ENCODE measurements at regions not wholly inside any gene's neighbourhood (a gene's known extent, or its start where the extent isn't known, plus 50 kb on each side); places are given as distances from the start of the nearest gene placed in this dataset.

DNA sequence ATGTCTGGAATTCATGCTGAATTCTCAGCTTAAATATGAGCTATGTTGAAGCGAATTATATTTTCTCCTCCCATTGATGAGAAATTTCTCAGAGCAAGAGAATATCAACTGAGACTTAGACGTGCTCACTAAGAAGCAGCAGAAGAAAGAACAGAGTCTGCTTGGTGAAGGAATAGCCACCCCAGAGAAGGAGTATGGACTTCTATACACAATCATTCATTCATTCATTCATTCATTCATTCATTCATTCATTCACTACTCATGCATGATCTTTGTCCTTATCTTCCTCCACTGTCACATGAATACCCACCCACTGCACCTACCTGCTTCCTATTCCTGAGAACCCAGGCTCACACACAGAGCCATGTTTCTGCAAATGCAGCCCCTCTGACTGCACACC is 206.6 kb downstream of the DEPDC1B start:
- H2AK9ac ChIP-seq (replicated peaks; ENCODE audit: low read depth, low read length, poor library complexity): no peak overlapping the region
- no peak overlapping the region for H4K8ac ChIP-seq (ENCODE audit: low read depth in 2 of 2, low read length in 2 of 2)
- intact Hi-C loops (cut with micrococcal nuclease): no loop called here
- no peak overlapping the region for H3K27ac ChIP-seq (ENCODE audit: insufficient read depth, low read length)
- no peaks in the 10 kb centered on the region for H3K36me3 ChIP-seq (ENCODE audit: control insufficient read depth, insufficient read depth, low read length)
- H3K4me1 ChIP-seq (ENCODE audit: control insufficient read depth, insufficient read depth, low read length): no peaks in the 10 kb centered on the region
- no peak overlapping the region for H2BK20ac ChIP-seq (ENCODE audit: low read depth, low read length)
- no peak overlapping the region for H2BK5ac ChIP-seq (ENCODE audit: low read depth, low read length, poor library complexity, severe bottlenecking)
- H3K23ac ChIP-seq (ENCODE audit: low read depth, low read length): no peak overlapping the region
- no peak overlapping the region for H2BK120ac ChIP-seq (ENCODE audit: low read depth, low read length)
- H2AK5ac ChIP-seq (ENCODE audit: low read depth, low read length): no peak overlapping the region
- in situ Hi-C loops (cut with MboI; ENCODE audit: low sequenced_read_pairs): no loop called here
- H3K14ac ChIP-seq (replicated peaks; ENCODE audit: low read depth, low read length): no peak overlapping the region
- no TSS peak for BruUV-seq (replicated peaks)
- WGBS, 2 experiments (ENCODE audit: extremely low coverage in 2 of 2, insufficient read length in 1 of 2): no CpG with 5 or more reads among the region's 2 CpGs
- H3K18ac ChIP-seq (ENCODE audit: low read depth, low read length): no peak overlapping the region
- no peaks in the 10 kb centered on the region for H4K20me1 ChIP-seq (ENCODE audit: insufficient read depth, low read length)
- no peak for TF ChIP-seq MXI1 (IDR thresholded peaks at IDR 0.05; ENCODE audit: borderline replicate concordance, low read depth, low read length)
- TF ChIP-seq, protein P1, sequence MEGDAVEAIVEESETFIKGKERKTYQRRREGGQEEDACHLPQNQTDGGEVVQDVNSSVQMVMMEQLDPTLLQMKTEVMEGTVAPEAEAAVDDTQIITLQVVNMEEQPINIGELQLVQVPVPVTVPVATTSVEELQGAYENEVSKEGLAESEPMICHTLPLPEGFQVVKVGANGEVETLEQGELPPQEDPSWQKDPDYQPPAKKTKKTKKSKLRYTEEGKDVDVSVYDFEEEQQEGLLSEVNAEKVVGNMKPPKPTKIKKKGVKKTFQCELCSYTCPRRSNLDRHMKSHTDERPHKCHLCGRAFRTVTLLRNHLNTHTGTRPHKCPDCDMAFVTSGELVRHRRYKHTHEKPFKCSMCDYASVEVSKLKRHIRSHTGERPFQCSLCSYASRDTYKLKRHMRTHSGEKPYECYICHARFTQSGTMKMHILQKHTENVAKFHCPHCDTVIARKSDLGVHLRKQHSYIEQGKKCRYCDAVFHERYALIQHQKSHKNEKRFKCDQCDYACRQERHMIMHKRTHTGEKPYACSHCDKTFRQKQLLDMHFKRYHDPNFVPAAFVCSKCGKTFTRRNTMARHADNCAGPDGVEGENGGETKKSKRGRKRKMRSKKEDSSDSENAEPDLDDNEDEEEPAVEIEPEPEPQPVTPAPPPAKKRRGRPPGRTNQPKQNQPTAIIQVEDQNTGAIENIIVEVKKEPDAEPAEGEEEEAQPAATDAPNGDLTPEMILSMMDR (conservative IDR thresholded peaks at IDR 0.05; ENCODE audit: low read depth, low read length): no peak
- TF ChIP-seq MAZ (IDR thresholded peaks at IDR 0.05; ENCODE audit: borderline replicate concordance, low read depth, low read length): no peak
- no peak for TF ChIP-seq CHD1 (IDR thresholded peaks at IDR 0.05; ENCODE audit: low read depth, low read length)
- no peak for TF ChIP-seq BHLHE40 (IDR thresholded peaks at IDR 0.05; ENCODE audit: low read depth, low read length)
- no peak overlapping the region for H3K4me3 ChIP-seq (ENCODE audit: insufficient read depth, low read depth, low read length)
- no peak for ATAC-seq (ENCODE audit: low read depth)
- no peak overlapping the region for H3K4me2 ChIP-seq (ENCODE audit: low read depth, low read length)
- H2BK15ac ChIP-seq (ENCODE audit: low read depth, low read length): no peak overlapping the region
- H3K4ac ChIP-seq (ENCODE audit: low read depth, low read length): no peak overlapping the region
- H3K56ac ChIP-seq (ENCODE audit: extremely low read depth, insufficient read depth, low read length): no peak overlapping the region
- no peaks in the 10 kb centered on the region for H3K9me1 ChIP-seq (ENCODE audit: insufficient read depth, low read length)
- H4K91ac ChIP-seq (ENCODE audit: insufficient read depth, low read depth, low read length): no peak overlapping the region
- dilution Hi-C loops (cut with HindIII; ENCODE audit: low sequenced_read_pairs, unreplicated experiment): no loop called here
- H4K5ac ChIP-seq (ENCODE audit: low read depth, low read length): no peak overlapping the region
- no peaks in the 10 kb centered on the region for H3K79me1 ChIP-seq (ENCODE audit: low read depth in 1 of 2, low read length in 2 of 2)
- ChIA-PET POLR2A (ENCODE audit: unreplicated experiment) (no interaction called here), CTCF (no interaction called here)
- no peaks in the 10 kb centered on the region for H3K9me3 ChIP-seq (ENCODE audit: control insufficient read depth, insufficient read depth, low read length)
- H2AFZ ChIP-seq (replicated peaks; ENCODE audit: low read length, poor library complexity): no peak overlapping the region
- DNase-seq: no peak
- H3K9ac ChIP-seq (ENCODE audit: low read depth, low read length): no peak overlapping the region
- H3K27me3 ChIP-seq (ENCODE audit: control insufficient read depth, insufficient read depth, low read length): no peaks in the 10 kb centered on the region
